Upper lobe of right lung (tissue), 1 donor: ENCODE measurements at regions not wholly inside any gene's neighbourhood (a gene's known extent, or its start where the extent isn't known, plus 50 kb on each side); places are given as distances from the start of the nearest gene placed in this dataset.

Source experiments
- ATAC-seq: fragments of 200-7000 bp; cut with Tn5 transposase; one replicate; pipeline ENCODE4 v1.9.1; 2020; ENCODE audit warnings: mild to moderate bottlenecking, moderate library complexity
- DNase-seq: peaks from one replicate; pipeline ENCODE4 v3.0.0-alpha.2; 2020
- H3K27ac ChIP-seq: fragments of 200-600 bp; one replicate; pipeline ENCODE4 v1.8.0; 2022
- H3K27me3 ChIP-seq: fragments of 200-600 bp; one replicate; pipeline ENCODE4 v1.8.0; 2022; ENCODE audit warnings: mild to moderate bottlenecking
- H3K36me3 ChIP-seq: fragments of 200-600 bp; one replicate; pipeline ENCODE4 v1.8.0; 2022
- H3K4me1 ChIP-seq: fragments of 200-600 bp; one replicate; pipeline ENCODE4 v1.8.0; 2022
- H3K4me3 ChIP-seq: fragments of 200-600 bp; one replicate; pipeline ENCODE4 v1.8.0; 2022; ENCODE audit warnings: mild to moderate bottlenecking
- H3K9me3 ChIP-seq: fragments of 200-600 bp; one replicate; pipeline ENCODE4 v1.8.0; 2022
- intact Hi-C: fragments of 100-400 bp; cut with DNase I; formaldehyde crosslinking; loops from one replicate; pipeline ENCODE4 v1.11.0; 2022
- TF ChIP-seq, protein P1 (sequence below): fragments of 200-600 bp; IDR thresholded peaks from one replicate; pipeline ENCODE4 v1.8.0; 2022; ENCODE audit warnings: antibody characterized with exemption
- donor health status: DM: no; HTN: yes; CAD: no; lungs with severe emphysema.

DNA sequence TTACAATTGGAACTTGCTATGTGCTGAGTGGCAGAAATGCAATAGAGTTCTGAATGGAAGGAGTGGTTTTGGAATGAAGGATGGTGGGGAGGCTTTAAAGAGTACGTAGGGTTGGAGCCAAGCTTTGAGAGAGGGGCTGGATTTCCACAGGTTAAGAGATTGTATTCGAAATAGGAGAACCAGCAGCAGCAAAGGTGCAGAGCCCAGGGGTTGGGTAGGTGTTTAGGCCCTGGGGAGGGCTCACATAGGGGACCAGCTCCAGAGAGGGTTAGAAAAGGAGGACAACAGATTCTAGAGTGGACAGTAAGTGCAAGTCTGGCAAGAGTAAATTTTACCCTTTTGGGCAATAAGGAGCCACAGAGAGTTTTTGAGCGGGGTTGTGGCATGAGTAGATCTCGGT is 297.2 kb downstream of the RPS24 start:
- H3K4me3 ChIP-seq = no peak overlapping the region
- ATAC-seq = no peak
- H3K9me3 ChIP-seq = peaks cover 9% of the 10 kb centered on the region
- intact Hi-C loops = no loop called here
- TF ChIP-seq, protein P1, sequence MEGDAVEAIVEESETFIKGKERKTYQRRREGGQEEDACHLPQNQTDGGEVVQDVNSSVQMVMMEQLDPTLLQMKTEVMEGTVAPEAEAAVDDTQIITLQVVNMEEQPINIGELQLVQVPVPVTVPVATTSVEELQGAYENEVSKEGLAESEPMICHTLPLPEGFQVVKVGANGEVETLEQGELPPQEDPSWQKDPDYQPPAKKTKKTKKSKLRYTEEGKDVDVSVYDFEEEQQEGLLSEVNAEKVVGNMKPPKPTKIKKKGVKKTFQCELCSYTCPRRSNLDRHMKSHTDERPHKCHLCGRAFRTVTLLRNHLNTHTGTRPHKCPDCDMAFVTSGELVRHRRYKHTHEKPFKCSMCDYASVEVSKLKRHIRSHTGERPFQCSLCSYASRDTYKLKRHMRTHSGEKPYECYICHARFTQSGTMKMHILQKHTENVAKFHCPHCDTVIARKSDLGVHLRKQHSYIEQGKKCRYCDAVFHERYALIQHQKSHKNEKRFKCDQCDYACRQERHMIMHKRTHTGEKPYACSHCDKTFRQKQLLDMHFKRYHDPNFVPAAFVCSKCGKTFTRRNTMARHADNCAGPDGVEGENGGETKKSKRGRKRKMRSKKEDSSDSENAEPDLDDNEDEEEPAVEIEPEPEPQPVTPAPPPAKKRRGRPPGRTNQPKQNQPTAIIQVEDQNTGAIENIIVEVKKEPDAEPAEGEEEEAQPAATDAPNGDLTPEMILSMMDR = no peak
- no peak overlapping the region for H3K27ac ChIP-seq
- no peaks in the 10 kb centered on the region for H3K36me3 ChIP-seq
- DNase-seq = no peak
- no peaks in the 10 kb centered on the region for H3K4me1 ChIP-seq
- no peaks in the 10 kb centered on the region for H3K27me3 ChIP-seq

DNA sequence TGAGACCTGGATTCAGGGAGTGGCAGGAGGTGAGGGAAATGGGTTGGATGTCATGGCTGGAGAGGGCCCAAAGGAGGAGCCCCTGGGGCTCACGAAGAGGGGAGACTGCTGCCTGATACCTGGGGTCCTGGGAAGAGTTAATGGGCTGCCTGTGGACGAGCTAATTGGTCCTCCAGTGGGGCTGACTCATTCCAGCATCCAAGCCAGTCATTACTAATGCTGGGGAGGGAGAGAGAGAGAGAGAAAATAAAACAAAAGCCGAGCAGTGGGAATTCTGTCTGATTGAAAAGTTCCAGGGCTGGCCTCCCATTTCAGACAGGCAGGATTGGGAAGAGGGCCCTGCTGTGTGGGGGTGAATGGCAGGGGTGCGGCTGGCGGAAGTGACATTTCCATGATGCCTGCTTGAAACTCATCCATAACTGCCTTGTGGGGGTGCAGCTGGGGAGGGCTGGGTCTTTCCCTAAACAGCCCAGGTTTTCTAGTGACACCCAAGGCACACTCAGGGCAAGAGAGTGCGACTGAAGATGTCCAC is 297.8 kb downstream of the RPS24 start:
- intact Hi-C loops = no loop called here
- Histone ChIP-seq H3K4me3 (no peak overlapping the region), H3K36me3 (no peaks in the 10 kb centered on the region), H3K27ac (no peak overlapping the region), H3K27me3 (no peaks in the 10 kb centered on the region), H3K4me1 (peaks cover 4% of the 10 kb centered on the region), H3K9me3 (peaks cover 4% of the 10 kb centered on the region)
- DNase-seq (no peak), ATAC-seq (no peak)
- TF ChIP-seq, protein P1 = no peak

DNA sequence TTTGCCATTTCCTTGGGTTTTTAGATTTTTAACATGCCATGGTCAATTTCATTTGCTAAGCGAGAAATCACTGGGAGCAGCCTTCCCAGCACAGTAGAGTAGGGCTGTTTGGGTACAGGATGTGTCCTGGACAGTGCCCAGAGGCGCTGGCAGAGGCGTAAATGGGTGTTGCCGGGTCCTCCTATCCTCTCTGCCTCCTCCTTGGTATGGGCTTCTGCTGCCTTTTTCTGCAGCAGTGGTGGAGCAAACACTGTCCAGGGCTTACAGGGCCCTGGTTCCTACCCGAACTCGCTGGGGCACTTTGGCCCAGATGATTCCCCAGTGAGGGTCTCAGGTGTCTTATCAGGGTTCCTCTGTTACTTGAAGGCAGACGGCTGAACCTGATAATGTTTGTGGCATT is 298.3 kb downstream of the RPS24 start:
- intact Hi-C loops = no loop called here
- Histone ChIP-seq H3K27me3 (no peaks in the 10 kb centered on the region), H3K27ac (no peak overlapping the region), H3K9me3 (no peaks in the 10 kb centered on the region), H3K4me3 (no peak overlapping the region), H3K36me3 (no peaks in the 10 kb centered on the region), H3K4me1 (peaks cover 8% of the 10 kb centered on the region)
- DNase-seq (no peak), ATAC-seq (no peak)
- TF ChIP-seq, protein P1 = no peak

DNA sequence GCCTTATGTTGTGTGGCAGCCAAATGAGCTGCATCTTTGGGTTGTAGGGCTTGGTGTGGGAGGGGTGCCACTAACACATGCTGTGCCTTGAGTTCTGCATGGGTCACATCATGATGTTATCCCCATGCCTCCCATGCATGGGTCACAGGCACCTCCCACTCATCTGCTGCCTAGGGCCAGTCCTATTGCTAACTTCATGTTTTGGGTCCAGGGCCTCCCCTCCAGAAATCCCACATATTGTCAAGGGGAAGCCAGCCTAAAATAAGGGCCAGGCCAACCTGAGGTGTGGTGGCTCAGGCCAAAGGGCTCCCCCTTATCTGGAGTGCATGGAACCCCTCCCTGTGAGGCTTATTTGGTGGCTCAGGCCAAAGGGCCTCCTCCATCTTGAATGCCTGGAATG is 299.0 kb downstream of the RPS24 start:
- Histone ChIP-seq H3K36me3 (no peaks in the 10 kb centered on the region), H3K27me3 (no peaks in the 10 kb centered on the region), H3K27ac (no peak overlapping the region), H3K4me3 (no peak overlapping the region), H3K9me3 (no peaks in the 10 kb centered on the region), H3K4me1 (peaks cover 8% of the 10 kb centered on the region)
- intact Hi-C loops = no loop called here
- TF ChIP-seq, protein P1 = no peak
- ATAC-seq = no peak
- no peak for DNase-seq

DNA sequence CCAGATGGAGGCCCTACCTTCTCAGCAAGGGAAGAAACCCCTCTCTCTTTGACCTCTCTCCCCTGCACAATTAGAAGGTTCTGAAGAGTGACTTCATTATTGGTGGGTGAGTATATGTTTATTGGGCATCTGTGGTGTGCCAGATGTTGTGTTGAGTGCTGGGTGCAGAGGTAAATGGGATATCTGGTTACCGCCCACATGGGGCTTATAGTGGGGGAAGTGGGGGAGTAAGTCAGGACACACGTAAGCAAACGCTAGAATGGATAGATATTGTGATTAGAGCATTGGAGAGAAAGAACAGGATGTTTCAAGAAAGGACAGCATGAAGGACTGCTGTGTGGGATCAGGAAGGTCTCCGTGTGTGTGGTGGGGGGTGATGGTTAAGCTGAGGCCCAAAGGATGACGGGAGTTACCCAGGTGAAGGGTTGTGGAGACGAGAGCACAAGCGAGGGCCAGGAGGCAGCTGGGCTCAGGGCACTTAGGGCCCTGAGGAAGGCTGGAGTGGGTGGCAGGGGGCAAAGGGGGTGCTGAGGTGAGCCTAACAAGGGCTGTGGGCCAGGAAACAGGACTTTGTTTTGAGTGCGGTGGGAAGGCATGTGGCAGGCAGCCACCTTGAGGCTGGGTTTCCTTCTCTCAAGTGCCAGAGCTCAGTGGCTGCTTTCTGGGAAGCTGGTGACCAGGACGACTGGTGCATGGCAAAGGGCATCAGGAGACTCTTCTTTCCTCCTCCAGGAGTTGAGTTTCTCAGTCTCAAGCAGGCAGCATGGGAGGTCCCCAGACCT is 299.9 kb downstream of the RPS24 start:
- Histone ChIP-seq H3K27ac (no peak overlapping the region), H3K27me3 (no peaks in the 10 kb centered on the region), H3K9me3 (no peaks in the 10 kb centered on the region), H3K4me3 (no peak overlapping the region), H3K36me3 (no peaks in the 10 kb centered on the region), H3K4me1 (peaks cover 8% of the 10 kb centered on the region)
- intact Hi-C loops = no loop called here
- DNase-seq (no peak), ATAC-seq (no peak)
- TF ChIP-seq, protein P1 = no peak
